GM18868 (cell line): ENCODE measurements at regions not wholly inside any gene's neighbourhood (a gene's known extent, or its start where the extent isn't known, plus 50 kb on each side); places are given as distances from the start of the nearest gene placed in this dataset.

Experiments
- ATAC-seq: cut with Tn5 transposase; IDR thresholded peaks from one replicate; pipeline ENCODE4 v1.9.1; 2021; ENCODE audit warnings: mild to moderate bottlenecking, moderate library complexity; ENCODE audit not compliant: unreplicated experiment

DNA sequence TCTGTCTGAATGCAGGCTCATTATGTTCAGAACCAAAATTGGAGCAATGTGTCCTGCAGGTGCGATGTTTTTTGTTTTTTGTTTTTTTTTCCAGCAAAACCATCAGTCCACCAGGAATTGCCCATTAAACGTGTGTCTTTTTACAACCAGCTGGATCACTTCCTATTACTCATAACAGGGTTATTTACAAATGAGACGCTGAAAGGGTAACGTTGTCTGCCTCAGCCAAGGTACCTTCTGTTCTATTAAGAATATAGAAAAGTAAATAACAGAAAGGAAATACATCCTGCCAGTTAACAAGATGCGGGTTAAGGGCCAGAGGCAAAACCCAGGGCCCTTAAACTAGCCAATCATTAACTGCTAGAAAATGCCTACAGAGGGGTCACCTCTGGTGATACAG lies 590.4 kb downstream of the TBC1D4 start:
- ATAC-seq: no peak

DNA sequence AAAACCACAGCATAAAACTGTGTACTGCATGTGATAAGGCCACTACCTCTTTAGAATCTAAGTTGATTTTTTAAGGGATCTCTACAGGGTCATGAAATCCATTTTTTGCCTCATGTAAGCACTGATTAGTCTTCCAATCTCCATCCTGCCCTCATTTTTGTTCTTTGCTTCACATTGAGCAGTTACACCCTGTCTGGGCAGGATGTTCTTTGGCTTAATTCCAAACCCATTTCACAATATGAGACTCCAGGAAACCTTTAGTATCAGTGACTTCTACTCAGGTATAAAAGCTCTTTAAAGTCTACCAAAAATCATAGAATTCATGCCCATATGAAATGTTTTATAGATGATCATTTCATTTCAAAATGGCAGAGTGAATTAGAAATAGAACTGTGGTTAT lies 592.6 kb downstream of the TBC1D4 start:
- no peak for ATAC-seq

- no peak for ATAC-seq
These were observed 595.5 kb downstream of the TBC1D4 start for GRCh38 chr13:74886502-74886901.

DNA sequence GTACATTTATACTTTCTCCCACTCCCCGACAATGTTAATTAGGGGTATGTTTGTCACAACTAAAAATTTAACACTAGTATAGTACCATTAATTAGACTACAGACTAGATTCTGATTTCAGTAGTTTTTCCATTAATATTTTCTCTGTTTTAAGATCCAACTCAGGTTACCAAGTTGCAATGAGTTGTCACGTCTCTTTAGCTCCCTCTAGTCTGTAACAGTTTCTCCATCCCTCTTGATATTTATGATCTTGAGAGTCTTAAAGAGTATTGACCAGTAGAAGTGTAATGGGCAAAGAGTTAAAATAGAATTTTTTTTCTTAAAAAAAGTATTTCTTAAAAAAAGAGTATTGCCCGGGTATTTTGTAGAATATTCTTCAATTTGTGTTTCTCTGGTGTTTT lies 598.1 kb downstream of the TBC1D4 start:
- ATAC-seq: no peak

- ATAC-seq: no peak
These were observed 610.4 kb downstream of the TBC1D4 start for GRCh38 chr13:74871369-74872070.

- ATAC-seq: no peak
These were observed 611.1 kb downstream of the TBC1D4 start for GRCh38 chr13:74870865-74871264.

DNA sequence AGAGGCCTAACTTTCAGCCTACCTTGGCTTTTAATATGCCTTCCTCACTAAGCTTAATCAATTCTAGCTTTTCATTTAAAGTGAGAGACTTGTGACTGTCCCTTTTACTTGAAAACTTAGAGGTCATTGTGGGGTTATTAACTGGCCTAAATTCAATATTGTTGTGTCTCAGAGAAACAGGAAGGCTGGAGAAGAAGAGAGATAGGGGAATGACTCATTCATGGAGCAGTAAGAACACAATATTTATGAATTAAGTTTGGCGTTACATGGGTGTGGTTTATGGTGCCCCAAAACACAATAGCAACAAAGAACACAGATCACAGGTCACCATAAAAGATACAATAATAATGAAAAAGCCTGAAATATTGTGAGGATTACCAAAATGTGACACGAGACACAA lies 612.1 kb downstream of the TBC1D4 start:
- no peak for ATAC-seq

- ATAC-seq: no peak
These were observed 613.9 kb downstream of the TBC1D4 start for GRCh38 chr13:74868049-74868448.

- ATAC-seq: peak; percentile 51
These were observed 614.5 kb downstream of the TBC1D4 start for GRCh38 chr13:74867460-74867859.

GRCh38 chr13:74866101-74866500 lies 615.9 kb downstream of the TBC1D4 start:
- ATAC-seq: no peak

DNA sequence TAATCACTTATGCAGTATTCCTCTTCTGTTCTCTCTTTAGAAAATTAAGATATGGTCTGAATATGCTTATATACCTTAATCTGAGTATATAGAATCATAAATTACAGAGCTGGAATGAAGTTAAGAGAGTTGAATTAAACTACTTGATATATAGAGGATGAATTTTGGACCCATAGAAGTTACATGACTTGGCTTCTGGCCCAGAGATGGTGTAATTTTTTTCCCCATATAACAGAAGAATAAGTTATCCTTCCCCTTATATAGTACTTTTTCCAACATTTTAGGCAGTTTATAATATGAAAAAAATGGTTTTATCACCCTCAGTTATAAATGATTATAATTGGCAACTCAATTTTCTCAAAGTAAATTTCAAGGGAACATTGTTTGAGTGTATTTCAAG lies 616.3 kb downstream of the TBC1D4 start:
- no peak for ATAC-seq

DNA sequence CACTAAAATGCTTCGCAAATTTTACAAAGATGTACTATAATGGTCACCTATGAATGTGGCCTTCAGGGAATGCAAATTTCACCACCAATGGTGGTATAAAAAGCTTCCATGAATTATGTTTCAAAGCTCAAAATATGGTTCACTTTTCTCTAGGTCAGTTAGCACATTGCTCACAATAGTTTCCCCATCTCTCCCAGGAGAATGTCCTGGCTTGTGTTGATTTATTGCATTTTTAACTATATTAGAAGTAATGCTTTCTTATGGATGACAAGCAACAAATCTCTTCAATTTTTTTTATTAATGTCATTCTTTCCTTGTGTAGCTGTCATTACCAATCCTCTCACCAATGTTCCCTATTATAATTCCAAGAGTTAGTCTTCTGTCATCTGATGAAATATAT lies 621.2 kb downstream of the TBC1D4 start:
- ATAC-seq: no peak

DNA sequence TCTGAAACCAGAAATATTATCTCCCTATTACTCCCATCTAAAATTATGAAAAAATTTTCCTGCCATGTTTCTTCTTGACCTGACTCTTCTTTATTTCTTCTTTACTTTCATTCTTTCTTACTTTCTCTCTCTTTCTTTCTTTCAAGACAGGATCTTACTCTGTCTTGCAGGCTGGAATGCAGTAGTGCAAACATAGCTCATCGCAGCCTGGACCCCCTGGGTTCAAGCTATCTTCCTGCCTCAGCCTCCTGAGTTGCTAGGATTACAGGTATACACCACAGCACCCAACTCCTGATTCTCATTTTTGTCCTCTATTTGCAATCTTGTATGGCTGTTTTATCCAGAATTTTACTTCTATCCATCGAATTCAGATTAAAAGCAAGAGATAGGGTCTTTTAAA lies 631.1 kb downstream of the TBC1D4 start:
- no peak for ATAC-seq

GRCh38 chr13:74847966-74848365 lies 634.0 kb downstream of the TBC1D4 start:
- no peak for ATAC-seq

DNA sequence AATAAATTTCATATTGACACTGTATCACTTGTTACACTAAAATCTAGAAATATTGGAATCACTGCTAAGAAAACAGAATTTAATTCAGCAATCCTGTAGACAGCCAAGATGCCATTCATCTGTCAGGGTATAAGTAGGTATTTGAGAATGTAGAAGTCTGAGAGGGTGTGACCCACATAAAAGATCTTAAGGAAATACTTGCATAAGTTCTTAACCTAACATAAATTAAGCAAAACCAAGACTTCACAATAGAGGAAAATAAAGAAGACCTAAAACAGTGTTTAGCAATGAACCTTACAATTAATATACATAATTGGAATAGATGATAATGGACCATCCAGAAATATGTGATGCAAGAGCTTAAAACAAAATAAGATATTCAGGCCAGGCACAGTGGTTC lies 636.2 kb downstream of the TBC1D4 start:
- no peak for ATAC-seq

DNA sequence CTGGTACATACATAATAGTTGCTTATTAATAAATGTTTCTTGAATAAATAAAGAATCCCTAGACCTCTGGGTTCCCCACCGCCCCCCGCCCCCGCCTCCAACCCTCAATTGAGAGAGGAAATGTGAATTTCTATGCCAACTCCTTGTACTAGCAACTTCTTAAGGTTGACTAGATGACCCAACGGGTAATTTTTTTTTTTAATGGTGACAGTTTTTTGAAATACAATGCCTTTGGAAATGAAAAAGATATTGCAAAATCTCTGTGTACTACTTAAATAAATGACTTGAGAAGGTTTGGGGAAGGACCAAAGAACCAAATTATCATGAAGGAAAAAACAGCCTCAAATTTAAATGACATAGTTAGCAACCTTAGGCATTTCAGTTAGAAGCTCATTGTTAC lies 640.3 kb downstream of the TBC1D4 start:
- no peak for ATAC-seq

- no peak for ATAC-seq
These were observed 640.8 kb downstream of the TBC1D4 start for GRCh38 chr13:74841123-74841522.

- ATAC-seq: no peak
These were observed 642.3 kb downstream of the TBC1D4 start for GRCh38 chr13:74839656-74840055.

DNA sequence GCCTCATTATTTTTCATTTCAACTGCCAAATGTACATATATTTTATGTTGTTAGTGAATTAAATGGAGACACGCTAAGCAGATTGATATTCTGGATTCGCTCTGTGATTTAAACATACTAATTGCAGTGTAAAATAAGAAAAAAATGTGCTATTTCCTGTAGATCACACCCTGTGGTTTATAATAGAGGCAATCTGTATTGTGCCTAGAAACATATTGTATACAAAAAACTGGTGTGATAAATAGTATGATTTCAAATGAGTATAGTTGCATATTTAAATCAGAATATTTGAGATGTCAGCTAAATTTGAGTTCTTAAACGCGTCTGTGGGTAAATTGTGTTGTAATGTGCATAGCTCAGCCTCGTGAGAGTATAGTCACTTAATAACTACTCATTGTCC lies 643.9 kb downstream of the TBC1D4 start:
- no peak for ATAC-seq

DNA sequence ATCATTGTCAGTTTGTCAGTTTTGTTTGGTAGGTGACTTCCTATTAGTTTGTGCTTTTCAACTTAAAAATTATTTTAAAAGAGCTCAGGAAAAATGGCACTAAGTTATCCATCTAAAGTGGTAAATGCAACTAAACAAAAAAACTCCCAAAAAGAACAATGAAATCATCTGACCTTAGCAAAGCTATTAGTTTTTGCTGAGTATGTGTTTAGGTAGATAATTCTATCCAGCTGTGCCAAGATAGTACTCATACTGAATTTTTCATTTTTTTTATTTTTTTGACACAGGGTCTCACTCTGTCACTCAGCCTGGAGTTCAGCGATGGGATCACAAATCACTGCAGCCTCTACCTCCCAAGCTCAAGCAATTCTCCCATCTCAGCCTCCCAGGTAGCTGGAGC lies 645.3 kb downstream of the TBC1D4 start:
- ATAC-seq: no peak

GRCh38 chr13:74835579-74835978 lies 646.4 kb downstream of the TBC1D4 start:
- ATAC-seq: no peak

GRCh38 chr13:74825938-74826246 lies 656.1 kb downstream of the TBC1D4 start:
- no peak for ATAC-seq

- no peak for ATAC-seq
These were observed 656.6 kb downstream of the TBC1D4 start for GRCh38 chr13:74825152-74825937.
